A549 (cell line): ENCODE measurements at regions not wholly inside any gene's neighbourhood (a gene's known extent, or its start where the extent isn't known, plus 50 kb on each side); places are given as distances from the start of the nearest gene placed in this dataset.

ENCODE experiments used
- TF ChIP-seq, protein P1 (sequence below): fragments of >200 bp; sonication (Bioruptor Twin); formaldehyde crosslinking; IDR thresholded peaks from 3 replicates; pipeline ENCODE4 v1.5.1; 2016
- TF ChIP-seq, protein P2 (sequence below): IDR thresholded peaks from 2 replicates; pipeline ENCODE4 v1.6.1; 2012

DNA sequence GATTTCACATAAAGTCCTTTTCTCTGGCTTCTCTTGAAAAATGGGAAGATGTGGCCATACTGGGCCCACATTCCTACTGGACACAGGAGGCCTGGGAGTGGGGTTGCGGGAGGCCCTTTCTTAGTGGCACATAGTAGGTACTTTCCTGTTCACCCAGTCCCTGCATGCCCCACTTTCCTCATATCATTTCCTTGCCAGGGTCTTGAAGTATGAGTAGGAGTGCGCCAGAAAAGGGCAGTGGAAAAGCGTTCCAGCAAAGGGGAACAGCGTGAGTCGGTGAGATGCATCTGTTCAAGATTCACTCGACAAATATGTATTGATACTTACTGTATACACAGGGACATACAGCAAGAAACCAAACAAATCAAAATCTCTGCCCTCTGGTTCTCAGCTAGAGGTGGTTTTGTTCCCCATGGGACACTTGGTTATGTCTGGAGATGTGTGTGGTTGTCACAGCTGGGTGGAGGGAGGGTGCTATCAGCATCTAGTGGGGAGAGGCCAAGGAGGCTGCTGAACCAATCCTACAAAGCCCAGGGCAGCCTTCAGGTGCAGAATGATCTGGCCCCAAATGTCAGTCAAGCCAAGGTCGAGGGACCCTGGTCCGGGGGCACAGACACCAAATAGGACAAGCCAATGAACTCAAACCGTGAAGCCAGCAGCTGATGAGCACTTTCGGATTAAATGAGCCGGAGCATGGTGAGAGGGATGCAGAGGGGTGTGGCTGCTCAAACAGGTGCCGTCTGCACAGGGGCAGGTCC, 151.4 kb downstream of the CEBPB start:
- TF ChIP-seq, protein P1, sequence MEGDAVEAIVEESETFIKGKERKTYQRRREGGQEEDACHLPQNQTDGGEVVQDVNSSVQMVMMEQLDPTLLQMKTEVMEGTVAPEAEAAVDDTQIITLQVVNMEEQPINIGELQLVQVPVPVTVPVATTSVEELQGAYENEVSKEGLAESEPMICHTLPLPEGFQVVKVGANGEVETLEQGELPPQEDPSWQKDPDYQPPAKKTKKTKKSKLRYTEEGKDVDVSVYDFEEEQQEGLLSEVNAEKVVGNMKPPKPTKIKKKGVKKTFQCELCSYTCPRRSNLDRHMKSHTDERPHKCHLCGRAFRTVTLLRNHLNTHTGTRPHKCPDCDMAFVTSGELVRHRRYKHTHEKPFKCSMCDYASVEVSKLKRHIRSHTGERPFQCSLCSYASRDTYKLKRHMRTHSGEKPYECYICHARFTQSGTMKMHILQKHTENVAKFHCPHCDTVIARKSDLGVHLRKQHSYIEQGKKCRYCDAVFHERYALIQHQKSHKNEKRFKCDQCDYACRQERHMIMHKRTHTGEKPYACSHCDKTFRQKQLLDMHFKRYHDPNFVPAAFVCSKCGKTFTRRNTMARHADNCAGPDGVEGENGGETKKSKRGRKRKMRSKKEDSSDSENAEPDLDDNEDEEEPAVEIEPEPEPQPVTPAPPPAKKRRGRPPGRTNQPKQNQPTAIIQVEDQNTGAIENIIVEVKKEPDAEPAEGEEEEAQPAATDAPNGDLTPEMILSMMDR, result no peak
- TF ChIP-seq, protein P2, sequence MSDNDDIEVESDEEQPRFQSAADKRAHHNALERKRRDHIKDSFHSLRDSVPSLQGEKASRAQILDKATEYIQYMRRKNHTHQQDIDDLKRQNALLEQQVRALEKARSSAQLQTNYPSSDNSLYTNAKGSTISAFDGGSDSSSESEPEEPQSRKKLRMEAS, result no peak
